ENCODE measurements at regions not wholly inside any gene's neighbourhood (a gene's known extent, or its start where the extent isn't known, plus 50 kb on each side); places are given as distances from the start of the nearest gene placed in this dataset.

DNA sequence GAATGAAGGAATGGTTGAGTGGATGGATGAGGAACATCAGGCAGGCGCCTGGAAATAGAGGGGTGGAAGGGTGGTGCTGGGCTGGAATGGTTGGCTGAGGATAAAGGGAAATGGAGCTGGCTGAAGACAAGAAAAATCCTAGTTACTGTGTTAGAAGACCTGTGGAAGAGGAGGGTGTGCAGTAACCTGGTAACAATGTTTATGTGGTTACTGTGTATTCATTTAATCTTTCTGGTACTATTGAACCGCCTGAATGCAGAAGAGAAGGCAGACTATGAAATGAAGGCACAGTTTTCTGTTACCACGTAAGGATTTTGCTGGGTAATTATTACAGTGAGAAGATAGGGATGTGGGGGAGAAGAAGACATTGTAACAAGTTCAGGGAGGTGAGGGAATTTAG lies 110.3 kb upstream of the MGAT5 start:
- TF ChIP-seq NRF1 (conservative IDR thresholded peaks at IDR 0.05 in 1 of 2, IDR thresholded peaks at IDR 0.05 in 1 of 2), result no peak
- no peak for TF ChIP-seq SMAD1 (IDR thresholded peaks at IDR 0.05; ENCODE audit: low read depth, low read length, partially characterized antibody)
- no peak for TF ChIP-seq POLR2AphosphoS5 (IDR thresholded peaks at IDR 0.05; ENCODE audit: control insufficient read depth, insufficient read depth, low read depth, low read length)
- no peak for TF ChIP-seq POLR2A (conservative IDR thresholded peaks at IDR 0.05)
- TF ChIP-seq MYC (IDR thresholded peaks at IDR 0.05; ENCODE audit: low read depth, low read length), result no peak
- no peak for TF ChIP-seq MYC (CRISPR knock-in tag; IDR thresholded peaks at IDR 0.05; ENCODE audit: borderline replicate concordance, low read depth)
- TF ChIP-seq ZSCAN29 (IDR thresholded peaks at IDR 0.05), result no peak
- no peak for TF ChIP-seq BCL6 (CRISPR knock-in tag; IDR thresholded peaks at IDR 0.05)
- no peak for TF ChIP-seq ZZZ3 (IDR thresholded peaks at IDR 0.05)
- no peak for TF ChIP-seq HDGF (IDR thresholded peaks at IDR 0.05)
- TF ChIP-seq, protein P1, sequence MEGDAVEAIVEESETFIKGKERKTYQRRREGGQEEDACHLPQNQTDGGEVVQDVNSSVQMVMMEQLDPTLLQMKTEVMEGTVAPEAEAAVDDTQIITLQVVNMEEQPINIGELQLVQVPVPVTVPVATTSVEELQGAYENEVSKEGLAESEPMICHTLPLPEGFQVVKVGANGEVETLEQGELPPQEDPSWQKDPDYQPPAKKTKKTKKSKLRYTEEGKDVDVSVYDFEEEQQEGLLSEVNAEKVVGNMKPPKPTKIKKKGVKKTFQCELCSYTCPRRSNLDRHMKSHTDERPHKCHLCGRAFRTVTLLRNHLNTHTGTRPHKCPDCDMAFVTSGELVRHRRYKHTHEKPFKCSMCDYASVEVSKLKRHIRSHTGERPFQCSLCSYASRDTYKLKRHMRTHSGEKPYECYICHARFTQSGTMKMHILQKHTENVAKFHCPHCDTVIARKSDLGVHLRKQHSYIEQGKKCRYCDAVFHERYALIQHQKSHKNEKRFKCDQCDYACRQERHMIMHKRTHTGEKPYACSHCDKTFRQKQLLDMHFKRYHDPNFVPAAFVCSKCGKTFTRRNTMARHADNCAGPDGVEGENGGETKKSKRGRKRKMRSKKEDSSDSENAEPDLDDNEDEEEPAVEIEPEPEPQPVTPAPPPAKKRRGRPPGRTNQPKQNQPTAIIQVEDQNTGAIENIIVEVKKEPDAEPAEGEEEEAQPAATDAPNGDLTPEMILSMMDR (IDR thresholded peaks at IDR 0.05 in 2 of 3, conservative IDR thresholded peaks at IDR 0.05 in 1 of 3; ENCODE audit: insufficient read depth in 2 of 3, low read depth in 1 of 3, low read length in 3 of 3), result no peak
- no peak for TF ChIP-seq JUND (IDR thresholded peaks at IDR 0.05; ENCODE audit: borderline replicate concordance, low read depth, low read length)
- no peak for TF ChIP-seq JUND (tag; IDR thresholded peaks at IDR 0.05; ENCODE audit: borderline replicate concordance, low read depth, low read length)
- TF ChIP-seq, protein P2, sequence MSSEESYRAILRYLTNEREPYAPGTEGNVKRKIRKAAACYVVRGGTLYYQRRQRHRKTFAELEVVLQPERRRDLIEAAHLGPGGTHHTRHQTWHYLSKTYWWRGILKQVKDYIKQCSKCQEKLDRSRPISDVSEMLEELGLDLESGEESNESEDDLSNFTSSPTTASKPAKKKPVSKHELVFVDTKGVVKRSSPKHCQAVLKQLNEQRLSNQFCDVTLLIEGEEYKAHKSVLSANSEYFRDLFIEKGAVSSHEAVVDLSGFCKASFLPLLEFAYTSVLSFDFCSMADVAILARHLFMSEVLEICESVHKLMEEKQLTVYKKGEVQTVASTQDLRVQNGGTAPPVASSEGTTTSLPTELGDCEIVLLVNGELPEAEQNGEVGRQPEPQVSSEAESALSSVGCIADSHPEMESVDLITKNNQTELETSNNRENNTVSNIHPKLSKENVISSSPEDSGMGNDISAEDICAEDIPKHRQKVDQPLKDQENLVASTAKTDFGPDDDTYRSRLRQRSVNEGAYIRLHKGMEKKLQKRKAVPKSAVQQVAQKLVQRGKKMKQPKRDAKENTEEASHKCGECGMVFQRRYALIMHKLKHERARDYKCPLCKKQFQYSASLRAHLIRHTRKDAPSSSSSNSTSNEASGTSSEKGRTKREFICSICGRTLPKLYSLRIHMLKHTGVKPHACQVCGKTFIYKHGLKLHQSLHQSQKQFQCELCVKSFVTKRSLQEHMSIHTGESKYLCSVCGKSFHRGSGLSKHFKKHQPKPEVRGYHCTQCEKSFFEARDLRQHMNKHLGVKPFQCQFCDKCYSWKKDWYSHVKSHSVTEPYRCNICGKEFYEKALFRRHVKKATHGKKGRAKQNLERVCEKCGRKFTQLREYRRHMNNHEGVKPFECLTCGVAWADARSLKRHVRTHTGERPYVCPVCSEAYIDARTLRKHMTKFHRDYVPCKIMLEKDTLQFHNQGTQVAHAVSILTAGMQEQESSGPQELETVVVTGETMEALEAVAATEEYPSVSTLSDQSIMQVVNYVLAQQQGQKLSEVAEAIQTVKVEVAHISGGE (CRISPR knock-in tag; IDR thresholded peaks at IDR 0.05), result no peak
